ENCODE measurements at regions not wholly inside any gene's neighbourhood (a gene's known extent, or its start where the extent isn't known, plus 50 kb on each side); places are given as distances from the start of the nearest gene placed in this dataset.

DNA sequence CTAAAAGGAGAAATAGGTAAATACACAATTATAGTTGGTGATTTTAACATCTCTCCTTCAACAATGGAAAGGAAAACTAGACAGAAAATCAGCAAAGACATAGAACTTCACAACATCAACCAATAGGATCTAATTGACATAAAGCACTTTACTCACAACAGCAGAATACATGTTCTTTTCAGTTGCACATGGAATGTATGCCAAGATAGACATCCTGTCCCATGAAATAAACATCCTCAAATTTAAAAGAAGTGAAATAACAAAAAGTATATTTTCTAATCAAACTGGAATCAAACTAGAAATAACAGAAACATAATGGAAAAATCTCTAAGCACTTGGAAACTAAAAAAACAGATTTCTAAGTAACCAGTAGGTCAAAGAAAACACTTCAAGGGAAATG lies 296.2 kb upstream of the RGS6 start:
- H3K27me3 ChIP-seq (ENCODE audit: insufficient read depth, low read depth): no peaks in the 10 kb centered on the region
- intact Hi-C loops (cut with micrococcal nuclease; ENCODE audit: unreplicated experiment): no loop called here
- no peak overlapping the region for H3K4me3 ChIP-seq
- H3K9me3 ChIP-seq (ENCODE audit: insufficient read depth, low read depth): no peaks in the 10 kb centered on the region
- BruUV-seq (replicated peaks): no TSS peak
- no peak for TF ChIP-seq CTCF (conservative IDR thresholded peaks at IDR 0.05)
- no peak for TF ChIP-seq EZH2 (IDR thresholded peaks at IDR 0.05; ENCODE audit: low read depth)
- no peak overlapping the region for H3K4me2 ChIP-seq
- DNase-seq: no peak
- no peaks in the 10 kb centered on the region for H3K9me2 ChIP-seq (ENCODE audit: insufficient read depth)
- H4K20me1 ChIP-seq (ENCODE audit: insufficient read depth): no peaks in the 10 kb centered on the region
- no peak overlapping the region for H3K27ac ChIP-seq
- peaks cover 6% of the 10 kb centered on the region; the same call in 1 of the 2 replicates for H3K36me3 ChIP-seq (ENCODE audit: low read depth)
- peaks cover 23% of the 10 kb centered on the region for H3F3A ChIP-seq (ENCODE audit: insufficient read depth, low read depth)
- POLR2A ChIA-PET (ENCODE audit: unreplicated experiment): no interaction called here
- CTCF ChIA-PET: no interaction called here
- H3K79me2 ChIP-seq (ENCODE audit: low read depth): no peaks in the 10 kb centered on the region
- no peaks in the 10 kb centered on the region for H3K4me1 ChIP-seq (replicated peaks; ENCODE audit: insufficient read depth)
- no peak overlapping the region for H2AFZ ChIP-seq

- no peaks in the 10 kb centered on the region for H3K9me3 ChIP-seq (ENCODE audit: insufficient read depth, low read depth)
- CTCF ChIA-PET: no interaction called here
- BruUV-seq (replicated peaks): no TSS peak
- no peak overlapping the region for H2AFZ ChIP-seq
- H3K27me3 ChIP-seq (ENCODE audit: insufficient read depth, low read depth): no peaks in the 10 kb centered on the region
- H3K36me3 ChIP-seq (ENCODE audit: low read depth): peaks cover 2% of the 10 kb centered on the region; the same call in 1 of the 2 replicates
- no peaks in the 10 kb centered on the region for H3K4me1 ChIP-seq (replicated peaks; ENCODE audit: insufficient read depth)
- H4K20me1 ChIP-seq (ENCODE audit: insufficient read depth): no peaks in the 10 kb centered on the region
- POLR2A ChIA-PET (ENCODE audit: unreplicated experiment): no interaction called here
- H3K4me2 ChIP-seq: no peak overlapping the region
- no peak for DNase-seq
- H3K79me2 ChIP-seq (ENCODE audit: low read depth): no peaks in the 10 kb centered on the region
- no peaks in the 10 kb centered on the region for H3K9me2 ChIP-seq (ENCODE audit: insufficient read depth)
- TF ChIP-seq CTCF (conservative IDR thresholded peaks at IDR 0.05) (no peak), EZH2 (IDR thresholded peaks at IDR 0.05; ENCODE audit: low read depth) (no peak)
- intact Hi-C loops (cut with micrococcal nuclease; ENCODE audit: unreplicated experiment): no loop called here
- no peak overlapping the region for H3K27ac ChIP-seq
- H3F3A ChIP-seq (ENCODE audit: insufficient read depth, low read depth): peaks cover 23% of the 10 kb centered on the region
- H3K4me3 ChIP-seq: no peak overlapping the region
Measured at GRCh38 chr14:71636820-71637471, 295.3 kb upstream of the RGS6 start.

- POLR2A ChIA-PET (ENCODE audit: unreplicated experiment): no interaction called here
- Histone ChIP-seq H3K4me1 (replicated peaks; ENCODE audit: insufficient read depth) (no peaks in the 10 kb centered on the region), H3K4me3 (no peak overlapping the region), H3F3A (ENCODE audit: insufficient read depth, low read depth) (peaks cover 23% of the 10 kb centered on the region), H3K4me2 (no peak overlapping the region), H3K9me2 (ENCODE audit: insufficient read depth) (no peaks in the 10 kb centered on the region), H3K79me2 (ENCODE audit: low read depth) (no peaks in the 10 kb centered on the region), H2AFZ (no peak overlapping the region), H3K36me3 (ENCODE audit: low read depth) (no peaks in the 10 kb centered on the region; the same call in 1 of the 2 replicates), H3K9me3 (ENCODE audit: insufficient read depth, low read depth) (no peaks in the 10 kb centered on the region; the same call in 1 of the 2 replicates), H3K27ac (no peak overlapping the region), H3K27me3 (ENCODE audit: insufficient read depth, low read depth) (no peaks in the 10 kb centered on the region), H4K20me1 (ENCODE audit: insufficient read depth) (no peaks in the 10 kb centered on the region)
- TF ChIP-seq EZH2 (IDR thresholded peaks at IDR 0.05; ENCODE audit: low read depth) (no peak), CTCF (conservative IDR thresholded peaks at IDR 0.05) (no peak)
- no TSS peak for BruUV-seq (replicated peaks)
- no peak for DNase-seq
- CTCF ChIA-PET: no interaction called here
- intact Hi-C loops (cut with micrococcal nuclease; ENCODE audit: unreplicated experiment): no loop called here
Measured at GRCh38 chr14:71638523-71639196, 293.6 kb upstream of the RGS6 start.

All from PC-9 (cell line).